ENCODE measurements at regions not wholly inside any gene's neighbourhood (a gene's known extent, or its start where the extent isn't known, plus 50 kb on each side); places are given as distances from the start of the nearest gene placed in this dataset.

GRCh38 chr15:72908713-72909112 is 125.2 kb upstream of the ADPGK start:
- TF ChIP-seq EZH2 (IDR thresholded peaks at IDR 0.05; ENCODE audit: low read length, missing control alignments) (no peak), CTCF (conservative IDR thresholded peaks at IDR 0.05 in 1 of 2, IDR thresholded peaks at IDR 0.05 in 1 of 2; ENCODE audit: low read depth in 1 of 2, low read length in 2 of 2) (no peak)
